ENCODE measurements at regions not wholly inside any gene's neighbourhood (a gene's known extent, or its start where the extent isn't known, plus 50 kb on each side); places are given as distances from the start of the nearest gene placed in this dataset.

DNA sequence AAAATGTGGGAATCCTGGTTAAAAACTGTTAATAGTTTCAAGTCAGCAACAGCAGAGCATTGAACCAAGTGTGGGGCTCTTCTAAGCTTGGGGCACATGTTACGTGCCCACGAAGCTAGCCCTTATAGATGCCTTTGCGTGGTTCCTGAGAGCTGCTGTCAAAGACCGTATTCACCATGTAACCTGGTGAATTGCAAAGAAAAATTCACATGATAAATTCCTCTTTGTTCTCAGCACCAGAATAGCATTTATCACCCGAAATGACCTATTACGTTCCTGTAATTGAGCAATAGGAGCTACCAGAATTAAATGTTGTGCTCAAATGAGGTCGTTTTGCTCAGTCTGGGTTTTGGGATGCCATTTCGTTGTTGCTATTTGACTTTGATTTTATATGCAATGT lies 202.6 kb upstream of the PRPS1L1 start:
- BruUV-seq (replicated peaks): no TSS peak

More for the DNA sequence above, 202.6 kb upstream of the PRPS1L1 start:
- no peak overlapping the region for H3K4ac ChIP-seq (ENCODE audit: low read depth, low read length)
- intact Hi-C loops (cut with micrococcal nuclease): no loop called here
- H3K27ac ChIP-seq (ENCODE audit: insufficient read depth, low read length): no peak overlapping the region
- ATAC-seq (ENCODE audit: low read depth) (no peak), DNase-seq (no peak)
- H2BK5ac ChIP-seq (ENCODE audit: low read depth, low read length, poor library complexity, severe bottlenecking): no peak overlapping the region
- ChIA-PET CTCF (interaction anchor here (1.1 kb wide), 1 partner anchor 17 kb away, joined by 3 read pairs; no protein-coding TSS in a partner anchor), POLR2A (ENCODE audit: unreplicated experiment) (no interaction called here)
- H2AFZ ChIP-seq (replicated peaks; ENCODE audit: low read length, poor library complexity): no peak overlapping the region
- H4K8ac ChIP-seq (ENCODE audit: low read depth in 2 of 2, low read length in 2 of 2): no peak overlapping the region
- H3K23ac ChIP-seq (ENCODE audit: low read depth, low read length): no peak overlapping the region
- TF ChIP-seq RAD21 (IDR thresholded peaks at IDR 0.05; ENCODE audit: low read length) (no peak), RFX5 (IDR thresholded peaks at IDR 0.05; ENCODE audit: low read depth, low read length) (no peak), MAZ (IDR thresholded peaks at IDR 0.05; ENCODE audit: borderline replicate concordance, low read depth, low read length) (no peak), FOS (IDR thresholded peaks at IDR 0.05; ENCODE audit: low read depth, low read length) (no peak), NFE2L2 (IDR thresholded peaks at IDR 0.05; ENCODE audit: low read depth, low read length) (no peak), CEBPB (IDR thresholded peaks at IDR 0.05; ENCODE audit: low read depth, low read length) (no peak), MAFK (IDR thresholded peaks at IDR 0.05; ENCODE audit: low read depth, low read length) (no peak), CHD1 (IDR thresholded peaks at IDR 0.05; ENCODE audit: low read depth, low read length) (no peak), BHLHE40 (IDR thresholded peaks at IDR 0.05; ENCODE audit: low read depth, low read length) (no peak)
- TF ChIP-seq, protein P1, sequence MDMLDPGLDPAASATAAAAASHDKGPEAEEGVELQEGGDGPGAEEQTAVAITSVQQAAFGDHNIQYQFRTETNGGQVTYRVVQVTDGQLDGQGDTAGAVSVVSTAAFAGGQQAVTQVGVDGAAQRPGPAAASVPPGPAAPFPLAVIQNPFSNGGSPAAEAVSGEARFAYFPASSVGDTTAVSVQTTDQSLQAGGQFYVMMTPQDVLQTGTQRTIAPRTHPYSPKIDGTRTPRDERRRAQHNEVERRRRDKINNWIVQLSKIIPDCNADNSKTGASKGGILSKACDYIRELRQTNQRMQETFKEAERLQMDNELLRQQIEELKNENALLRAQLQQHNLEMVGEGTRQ (IDR thresholded peaks at IDR 0.05; ENCODE audit: low read depth, low read length): no peak
- TF ChIP-seq, protein P2, sequence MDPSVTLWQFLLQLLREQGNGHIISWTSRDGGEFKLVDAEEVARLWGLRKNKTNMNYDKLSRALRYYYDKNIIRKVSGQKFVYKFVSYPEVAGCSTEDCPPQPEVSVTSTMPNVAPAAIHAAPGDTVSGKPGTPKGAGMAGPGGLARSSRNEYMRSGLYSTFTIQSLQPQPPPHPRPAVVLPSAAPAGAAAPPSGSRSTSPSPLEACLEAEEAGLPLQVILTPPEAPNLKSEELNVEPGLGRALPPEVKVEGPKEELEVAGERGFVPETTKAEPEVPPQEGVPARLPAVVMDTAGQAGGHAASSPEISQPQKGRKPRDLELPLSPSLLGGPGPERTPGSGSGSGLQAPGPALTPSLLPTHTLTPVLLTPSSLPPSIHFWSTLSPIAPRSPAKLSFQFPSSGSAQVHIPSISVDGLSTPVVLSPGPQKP (IDR thresholded peaks at IDR 0.05; ENCODE audit: borderline replicate concordance, low read depth, low read length): no peak
- H3K9me1 ChIP-seq (ENCODE audit: insufficient read depth, low read length): no peaks in the 10 kb centered on the region
- in situ Hi-C loops (cut with MboI; ENCODE audit: low sequenced_read_pairs): no loop called here
- H3K4me1 ChIP-seq (ENCODE audit: control insufficient read depth, insufficient read depth, low read length): no peaks in the 10 kb centered on the region
- no peaks in the 10 kb centered on the region for H4K20me1 ChIP-seq (ENCODE audit: insufficient read depth, low read length)
- H3K36me3 ChIP-seq (ENCODE audit: control insufficient read depth, insufficient read depth, low read length): no peaks in the 10 kb centered on the region
- no peak overlapping the region for H2BK120ac ChIP-seq (ENCODE audit: low read depth, low read length)
- no peak overlapping the region for H4K91ac ChIP-seq (ENCODE audit: insufficient read depth, low read depth, low read length)
- H2BK15ac ChIP-seq (ENCODE audit: low read depth, low read length): no peak overlapping the region
- H3K79me1 ChIP-seq (ENCODE audit: low read depth in 1 of 2, low read length in 2 of 2): no peaks in the 10 kb centered on the region
- no peak overlapping the region for H3K18ac ChIP-seq (ENCODE audit: low read depth, low read length)
- no peaks in the 10 kb centered on the region for H3K9me3 ChIP-seq (ENCODE audit: control insufficient read depth, insufficient read depth, low read length)
- H3K27me3 ChIP-seq (ENCODE audit: control insufficient read depth, insufficient read depth, low read length): no peaks in the 10 kb centered on the region; the same call in 1 of the 2 replicates
- no peak overlapping the region for H3K14ac ChIP-seq (replicated peaks; ENCODE audit: low read depth, low read length)
- H4K5ac ChIP-seq (ENCODE audit: low read depth, low read length): no peak overlapping the region
- H3K9ac ChIP-seq (ENCODE audit: low read depth, low read length): no peak overlapping the region
- H3K4me2 ChIP-seq (ENCODE audit: low read depth, low read length): no peak overlapping the region
- dilution Hi-C loops (cut with HindIII; ENCODE audit: low sequenced_read_pairs, unreplicated experiment): no loop called here
- no peak overlapping the region for H2BK20ac ChIP-seq (ENCODE audit: low read depth, low read length)
- H3K56ac ChIP-seq (ENCODE audit: extremely low read depth, insufficient read depth, low read length): no peak overlapping the region
- 7% methylated on average over 2 of the region's 8 CpGs; no CpG with 5 or more reads in 1 of the 2 experiments for WGBS, 2 experiments (ENCODE audit: extremely low coverage in 2 of 2, insufficient read length in 1 of 2)
- H2AK9ac ChIP-seq (replicated peaks; ENCODE audit: low read depth, low read length, poor library complexity): no peak overlapping the region
- no peak overlapping the region for H2AK5ac ChIP-seq (ENCODE audit: low read depth, low read length)
- no peak overlapping the region for H3K4me3 ChIP-seq (ENCODE audit: insufficient read depth, low read depth, low read length)

Data from IMR-90 (cell line).